NCI-H2081 treated with DMSO at 0.1 percent for 48 hours (cell line): ENCODE measurements at regions not wholly inside any gene's neighbourhood (a gene's known extent, or its start where the extent isn't known, plus 50 kb on each side); places are given as distances from the start of the nearest gene placed in this dataset.
"Not testable (repeated sequence)": the region's sequence is repeated elsewhere in the genome, so short reads cannot be mapped to it uniquely, and the experiment has no call there.

Experiments
- DNase-seq: peaks from one replicate; lab custom pipeline; 2025; lab: John Stamatoyannopoulos, UW

DNA sequence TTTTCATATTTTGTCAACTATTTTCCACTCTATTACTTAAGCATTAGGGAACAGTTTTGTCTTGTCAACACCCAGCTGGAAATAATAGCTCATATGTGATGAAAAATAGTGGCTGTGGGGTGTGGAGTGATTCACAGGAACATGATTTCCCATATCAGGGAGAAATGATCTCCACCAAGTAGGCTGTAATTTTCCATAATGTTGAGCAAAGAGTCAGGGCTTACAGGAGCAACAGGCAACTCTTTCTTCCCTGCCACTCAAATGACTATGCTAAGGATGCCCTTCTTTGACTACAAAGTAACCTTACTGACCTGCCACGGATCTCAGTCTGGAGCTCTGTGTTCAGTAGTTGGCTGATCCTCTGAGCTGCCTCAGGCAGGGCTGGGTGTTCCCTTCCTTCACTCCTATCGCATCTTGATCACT is 90.0 kb upstream of the GATB start:
- DNase-seq: no peak

DNA sequence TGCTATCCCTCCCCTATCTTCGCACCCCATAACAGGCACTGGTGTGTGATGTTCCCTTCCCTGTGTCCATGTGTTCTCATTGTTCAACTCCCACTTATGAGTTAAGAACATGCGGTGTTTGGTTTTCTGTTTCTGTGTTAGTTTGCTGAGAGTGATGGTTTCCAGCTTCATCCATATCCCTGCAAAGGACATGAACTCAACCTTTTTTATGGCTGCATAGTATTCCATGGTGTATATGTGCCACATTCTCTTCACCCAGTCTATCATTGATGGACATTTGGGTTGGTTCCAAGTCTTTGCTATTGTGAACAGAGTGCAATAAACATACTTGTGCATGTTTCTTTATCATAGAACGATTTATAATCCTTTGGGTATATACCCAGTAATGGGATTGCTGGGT is 84.7 kb upstream of the GATB start:
- DNase-seq: not testable (repeated sequence)

DNA sequence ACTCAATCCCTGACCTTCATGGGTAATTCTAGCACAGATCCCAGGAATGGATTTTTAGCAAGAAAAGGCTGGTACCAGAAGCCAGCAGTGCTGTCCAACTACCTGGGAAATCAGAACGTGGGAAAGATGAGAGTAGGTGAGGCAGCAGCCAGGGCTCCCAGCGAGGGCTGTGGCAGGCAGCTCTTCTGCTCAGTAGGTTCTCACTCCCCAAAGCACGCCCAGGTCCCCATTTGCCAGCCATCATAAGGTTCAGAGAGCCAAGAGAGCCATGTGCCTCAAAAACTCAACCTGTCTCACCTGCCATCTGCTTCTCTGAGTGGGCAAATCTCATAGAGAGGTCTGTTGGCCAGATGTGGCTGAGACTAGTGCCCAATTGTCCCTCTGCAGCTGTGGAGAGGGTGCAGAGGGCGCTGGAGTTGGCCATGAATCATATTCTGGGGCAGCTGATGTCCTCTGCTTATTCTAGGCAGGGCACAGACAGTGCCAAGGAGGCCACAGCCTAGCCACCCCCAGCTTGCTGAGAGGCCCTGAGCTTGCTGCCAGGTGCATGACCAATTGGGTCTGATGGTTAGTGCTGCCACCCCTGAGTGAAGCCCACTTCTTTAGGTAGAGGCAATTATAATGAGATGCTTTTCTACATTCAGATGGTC is 81.7 kb upstream of the GATB start:
- DNase-seq: no peak

DNA sequence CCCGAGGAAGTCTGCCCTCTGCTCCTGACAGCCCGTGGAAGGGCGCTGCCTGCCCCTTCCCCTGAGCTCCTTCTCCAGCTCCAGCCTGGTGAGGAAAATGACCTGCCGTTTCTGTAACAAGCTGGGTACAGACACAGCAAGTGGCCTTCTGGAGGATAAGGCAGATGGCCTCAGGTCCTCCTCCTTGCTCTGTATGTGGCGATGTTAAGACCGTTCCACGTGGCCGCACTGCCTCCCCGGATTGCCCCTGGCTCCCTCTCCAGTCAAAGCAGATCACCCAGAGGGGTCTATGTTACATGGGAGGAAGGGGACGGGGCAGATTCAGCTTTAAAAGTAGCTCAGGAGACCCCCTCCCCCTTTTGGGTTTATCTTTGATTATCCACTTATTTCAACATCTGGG is 80.3 kb upstream of the GATB start:
- no peak for DNase-seq

DNA sequence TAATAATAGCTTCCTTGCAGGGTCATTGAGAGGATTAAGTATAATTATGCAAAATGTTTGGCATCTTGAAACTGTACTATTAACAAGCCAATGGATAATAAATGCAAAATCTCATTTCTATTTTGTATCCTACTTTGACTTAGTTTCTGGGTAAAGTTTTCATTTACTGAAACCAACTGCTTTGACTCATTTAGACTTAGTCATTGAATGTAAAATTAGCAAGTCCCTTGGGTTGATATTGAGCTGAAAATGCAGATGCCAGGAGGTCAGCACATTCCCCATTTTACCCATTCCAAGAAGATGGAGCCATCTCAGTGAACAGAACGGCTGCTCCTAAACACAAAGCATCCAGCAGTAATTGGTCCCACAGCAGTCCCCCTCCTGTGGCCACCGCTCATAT is 74.7 kb upstream of the GATB start:
- DNase-seq: no peak

DNA sequence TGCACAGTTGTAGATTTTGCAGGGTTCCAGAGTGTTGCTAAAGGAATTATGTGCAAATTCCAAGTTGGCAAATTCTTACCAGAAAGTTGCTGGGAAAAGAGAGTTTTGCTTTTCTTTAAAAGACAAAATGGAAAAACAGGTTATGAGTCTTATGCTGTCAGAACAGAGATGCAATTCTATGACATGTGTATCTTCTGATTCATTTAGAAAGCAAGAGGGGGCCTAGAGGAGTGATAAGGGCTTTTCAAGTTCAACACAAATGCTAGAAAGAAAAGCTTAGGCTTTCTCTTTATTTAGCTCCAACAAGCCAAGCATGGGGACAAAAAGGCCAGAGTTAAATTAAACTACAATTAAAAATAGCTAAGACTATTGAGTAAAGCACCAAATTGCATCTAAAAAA is 72.4 kb upstream of the GATB start:
- no peak for DNase-seq

DNA sequence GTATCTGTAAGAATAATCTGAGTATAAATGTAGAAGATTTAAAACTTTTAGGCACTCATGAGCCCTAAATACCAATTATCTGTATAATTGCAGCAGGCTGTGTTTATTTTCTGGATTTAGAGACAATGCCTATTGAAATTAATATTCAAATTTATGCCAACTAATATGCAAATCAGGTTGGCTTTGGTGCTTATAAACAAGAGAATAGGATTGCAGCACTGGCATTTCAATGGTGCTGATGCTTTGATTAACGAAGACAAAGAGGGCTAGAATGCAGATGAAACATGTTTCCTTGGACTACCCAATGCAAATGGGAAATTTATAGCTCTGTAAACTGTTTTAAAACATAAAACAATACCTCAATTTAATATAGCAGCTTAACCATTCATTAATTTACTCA is 70.7 kb upstream of the GATB start:
- DNase-seq: no peak

DNA sequence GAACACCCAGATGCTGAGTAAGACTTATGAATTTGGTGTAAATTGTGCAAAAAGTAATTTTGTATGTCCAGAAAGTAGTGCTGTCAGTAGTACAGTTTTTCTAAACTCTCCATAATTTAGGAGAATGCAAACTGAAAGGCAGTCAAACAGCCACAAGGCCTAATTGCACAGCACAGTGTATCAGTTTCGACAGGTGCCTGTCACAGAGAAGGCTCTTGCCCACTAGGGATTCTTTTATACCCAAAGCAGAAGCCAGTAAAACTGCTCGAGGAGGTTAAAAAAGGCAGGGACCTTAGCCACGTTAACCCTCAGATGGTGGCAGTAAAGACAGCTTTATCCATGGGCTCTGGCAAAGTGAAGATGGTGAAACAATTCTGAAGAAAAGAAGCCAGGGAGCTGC is 69.4 kb upstream of the GATB start:
- DNase-seq: no peak

DNA sequence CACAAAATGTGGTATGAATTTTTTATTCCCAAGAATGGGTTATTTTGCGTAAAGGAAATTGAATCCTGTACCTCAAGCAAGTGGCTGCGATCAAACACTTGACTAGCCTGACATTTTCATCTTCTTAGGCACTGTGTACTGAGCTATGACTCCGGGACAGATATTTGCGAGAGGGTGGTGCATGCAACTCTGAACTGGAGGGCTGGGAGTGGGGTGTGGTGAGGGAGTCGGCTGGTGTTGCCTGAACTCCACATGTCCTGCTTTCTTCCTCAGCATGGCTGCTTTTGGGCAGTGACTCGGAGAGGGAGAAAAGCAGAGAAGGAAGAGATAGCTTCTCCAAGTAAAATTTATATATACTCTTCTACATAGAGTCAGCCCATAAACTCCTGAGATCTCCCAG is 68.5 kb upstream of the GATB start:
- no peak for DNase-seq

DNA sequence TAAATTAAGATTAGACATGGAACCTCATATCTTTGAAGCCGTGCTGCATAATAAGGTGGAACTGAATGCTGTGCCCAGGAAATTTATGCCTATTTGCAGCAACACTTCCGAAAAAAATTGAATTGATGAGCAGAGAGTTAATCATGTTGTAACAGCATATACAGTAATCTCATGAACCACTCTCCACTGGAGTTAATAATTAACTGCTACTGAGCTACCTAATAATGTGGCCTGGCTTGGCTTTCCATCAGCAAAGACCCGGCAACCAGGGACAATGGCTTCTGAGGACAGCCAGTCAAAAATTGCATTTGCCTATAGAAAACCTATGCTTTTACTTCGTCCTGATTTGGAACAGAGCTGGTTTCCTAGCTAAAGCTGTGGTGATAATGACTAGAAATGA is 63.8 kb upstream of the GATB start:
- no peak for DNase-seq

DNA sequence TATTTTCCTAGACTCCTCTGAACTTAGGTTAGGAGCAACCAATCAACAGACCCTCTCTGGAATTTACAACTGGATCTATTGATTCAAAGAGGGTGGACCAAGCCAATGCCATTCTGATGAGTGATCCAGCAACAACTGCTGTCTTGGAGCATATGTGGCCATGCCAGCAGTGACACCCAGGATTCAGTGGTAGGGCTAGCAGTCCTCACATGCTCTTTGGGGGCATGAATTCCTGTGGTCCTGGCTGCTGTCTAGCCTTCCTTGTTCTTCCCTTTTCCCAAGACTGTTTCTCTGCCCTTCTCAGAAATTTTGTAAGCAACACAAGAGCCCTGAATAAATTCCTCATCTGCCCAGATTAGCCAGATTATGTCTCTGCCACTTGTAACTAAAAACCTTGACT is 61.5 kb upstream of the GATB start:
- no peak for DNase-seq

DNA sequence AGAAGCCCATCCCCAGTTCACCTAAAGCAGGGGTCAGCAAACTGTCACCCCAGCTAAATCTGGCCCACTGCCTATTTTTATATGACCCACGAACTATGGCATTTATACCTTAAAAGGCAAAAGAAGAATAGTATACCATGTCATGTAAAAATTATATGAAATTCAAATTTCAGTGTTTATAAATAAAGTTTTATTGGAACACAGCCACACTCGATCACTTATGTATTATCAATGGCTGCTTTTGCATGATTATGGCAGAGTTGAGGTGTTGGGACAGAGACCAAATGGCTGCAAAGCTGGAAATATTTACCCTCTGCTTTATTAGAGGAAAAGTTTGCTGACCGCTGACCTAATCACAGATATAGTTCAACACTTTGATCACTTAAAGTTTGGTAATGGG is 59.2 kb upstream of the GATB start:
- DNase-seq: no peak

DNA sequence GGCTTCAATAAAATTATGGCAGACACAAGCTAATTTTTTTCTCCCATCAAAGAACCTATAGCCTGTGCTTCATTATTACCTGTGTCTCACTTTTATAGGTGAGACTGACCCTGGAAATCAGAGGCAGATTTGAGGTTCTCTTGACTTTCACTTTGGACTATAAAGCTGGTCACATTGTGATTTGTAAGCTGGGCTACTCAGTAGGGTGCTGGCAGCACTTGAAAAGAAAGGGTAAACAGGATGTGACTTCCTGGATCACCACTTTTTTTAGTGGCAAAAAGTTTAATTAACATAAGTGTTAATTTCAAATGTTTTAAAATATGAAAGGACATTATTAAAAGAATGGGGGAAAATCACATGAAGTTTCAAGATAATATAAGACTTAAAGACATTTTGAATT is 50.6 kb upstream of the GATB start:
- no peak for DNase-seq
